Uterus (tissue), 3 donors: ENCODE measurements at regions not wholly inside any gene's neighbourhood (a gene's known extent, or its start where the extent isn't known, plus 50 kb on each side); places are given as distances from the start of the nearest gene placed in this dataset.

ENCODE experiments used
- DNase-seq, 2 donors: peaks; one replicate each; pipeline ENCODE4 v3.0.0-alpha.2; 2019 to 2020
- H3K27ac ChIP-seq, 2 donors: fragments of 200-600 bp; sonication (generic); 1 replicate in 1 of 2; 2 replicates in 1 of 2; pipeline ENCODE4 v1.5.1; 2016 to 2018
- H3K27me3 ChIP-seq, 2 donors: fragments of 200-600 bp; sonication (generic); one replicate each; pipeline ENCODE4 v1.5.1; 2018 to 2019; ENCODE audit warnings: control low read depth in 1 of 2
- H3K36me3 ChIP-seq, 2 donors: fragments of 200-600 bp; sonication (generic); one replicate each; pipeline ENCODE4 v1.5.1; 2019; ENCODE audit warnings: control low read depth in 1 of 2
- H3K4me1 ChIP-seq, 2 donors: fragments of 200-600 bp; sonication (generic); one replicate each; pipeline ENCODE4 v1.5.1; 2018 to 2019; ENCODE audit warnings: control low read depth in 1 of 2
- H3K4me3 ChIP-seq, 2 donors: fragments of 200-600 bp; sonication (generic); 1 replicate in 1 of 2; 2 replicates in 1 of 2; pipeline ENCODE4 v1.5.1; 2018 to 2019; ENCODE audit warnings: mild to moderate bottlenecking in 1 of 2
- H3K9me3 ChIP-seq, 2 donors: fragments of 200-600 bp; sonication (generic); one replicate each; pipeline ENCODE4 v1.5.1; 2019; ENCODE audit warnings: control low read depth in 1 of 2
- POLR2A ChIP-seq, 2 donors: fragments of 450-650 bp; IDR thresholded peaks; one replicate each; pipeline ENCODE4 v1.6.1; 2016; ENCODE audit warnings: antibody characterized with exemption in 2 of 2, mild to moderate bottlenecking in 1 of 2, moderate library complexity in 1 of 2
- intact Hi-C: fragments of 100-400 bp; cut with DNase I; formaldehyde crosslinking; loops from one replicate; pipeline ENCODE4 v1.15.1; 2023; ENCODE audit warnings: low total_unique reads
- TF ChIP-seq, protein P1 (sequence below), 4 experiments: fragments of 200-600 bp in 2 of 4; fragments of 450-650 bp in 2 of 4; sonication (generic) in 2 of 4; IDR thresholded peaks; one replicate each; pipeline ENCODE4 v1.5.1; 2016 to 2019; ENCODE audit warnings: antibody characterized with exemption in 4 of 4, mild to moderate bottlenecking in 2 of 4, moderate library complexity in 1 of 4
- donor health status: DM: yes; HTN: yes; CAD: no.

DNA sequence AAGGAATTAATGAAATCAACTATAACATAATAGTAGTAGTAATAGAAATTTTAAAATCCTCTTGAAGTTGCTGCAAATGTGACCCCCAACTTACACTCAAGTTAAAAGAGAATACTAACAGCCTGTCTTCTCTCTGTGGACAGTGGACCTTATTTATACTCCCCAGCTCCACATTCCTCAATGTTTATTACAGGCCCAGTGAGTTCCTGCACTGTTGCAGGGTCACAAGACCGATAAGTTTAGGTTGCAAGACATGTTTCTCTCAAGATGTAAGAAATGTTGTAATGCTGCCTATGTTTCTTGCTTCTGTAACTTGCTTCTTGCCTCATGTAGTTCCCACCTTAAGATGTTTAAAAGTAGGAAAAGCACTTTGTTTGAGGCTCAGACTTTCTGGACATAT, 888.1 kb downstream of the PDCD6IP start:
- Histone ChIP-seq H3K36me3 (no peaks in the 10 kb centered on the region), H3K4me3 (no peak overlapping the region), H3K4me1 (no peaks in the 10 kb centered on the region), H3K27me3 (no peaks in the 10 kb centered on the region), H3K27ac (no peak overlapping the region), H3K9me3 (no peaks in the 10 kb centered on the region)
- intact Hi-C loops = no loop called here
- TF ChIP-seq, protein P1, sequence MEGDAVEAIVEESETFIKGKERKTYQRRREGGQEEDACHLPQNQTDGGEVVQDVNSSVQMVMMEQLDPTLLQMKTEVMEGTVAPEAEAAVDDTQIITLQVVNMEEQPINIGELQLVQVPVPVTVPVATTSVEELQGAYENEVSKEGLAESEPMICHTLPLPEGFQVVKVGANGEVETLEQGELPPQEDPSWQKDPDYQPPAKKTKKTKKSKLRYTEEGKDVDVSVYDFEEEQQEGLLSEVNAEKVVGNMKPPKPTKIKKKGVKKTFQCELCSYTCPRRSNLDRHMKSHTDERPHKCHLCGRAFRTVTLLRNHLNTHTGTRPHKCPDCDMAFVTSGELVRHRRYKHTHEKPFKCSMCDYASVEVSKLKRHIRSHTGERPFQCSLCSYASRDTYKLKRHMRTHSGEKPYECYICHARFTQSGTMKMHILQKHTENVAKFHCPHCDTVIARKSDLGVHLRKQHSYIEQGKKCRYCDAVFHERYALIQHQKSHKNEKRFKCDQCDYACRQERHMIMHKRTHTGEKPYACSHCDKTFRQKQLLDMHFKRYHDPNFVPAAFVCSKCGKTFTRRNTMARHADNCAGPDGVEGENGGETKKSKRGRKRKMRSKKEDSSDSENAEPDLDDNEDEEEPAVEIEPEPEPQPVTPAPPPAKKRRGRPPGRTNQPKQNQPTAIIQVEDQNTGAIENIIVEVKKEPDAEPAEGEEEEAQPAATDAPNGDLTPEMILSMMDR (IDR thresholded peaks at IDR 0.05) = no peak
- no peak for TF ChIP-seq POLR2A (IDR thresholded peaks at IDR 0.05)
- no peak for DNase-seq

DNA sequence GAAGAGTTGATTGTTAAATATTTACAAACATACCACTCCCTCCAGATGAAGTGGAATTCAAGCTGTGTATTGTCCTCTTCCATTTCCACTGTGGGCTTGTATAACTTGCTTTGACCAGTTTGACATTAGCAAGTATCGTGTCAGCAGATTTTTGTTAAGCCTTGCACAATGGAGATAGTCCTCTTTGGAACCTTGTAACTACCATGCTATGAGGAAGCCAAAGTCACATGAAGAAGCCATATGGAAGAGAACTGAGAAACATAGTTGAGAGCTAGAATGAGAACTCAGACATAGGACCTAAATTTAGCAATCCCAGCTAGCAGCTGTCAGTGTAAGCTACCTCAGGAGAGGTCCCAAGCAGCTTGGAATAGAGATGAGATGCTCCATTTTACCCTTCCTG, 889.2 kb downstream of the PDCD6IP start:
- Histone ChIP-seq H3K27me3 (no peaks in the 10 kb centered on the region), H3K9me3 (no peaks in the 10 kb centered on the region), H3K4me3 (no peak overlapping the region), H3K36me3 (no peaks in the 10 kb centered on the region), H3K4me1 (no peaks in the 10 kb centered on the region), H3K27ac (no peak overlapping the region)
- intact Hi-C loops = no loop called here
- DNase-seq = no peak
- TF ChIP-seq POLR2A (IDR thresholded peaks at IDR 0.05) = no peak
- TF ChIP-seq, protein P1 (IDR thresholded peaks at IDR 0.05) = no peak

DNA sequence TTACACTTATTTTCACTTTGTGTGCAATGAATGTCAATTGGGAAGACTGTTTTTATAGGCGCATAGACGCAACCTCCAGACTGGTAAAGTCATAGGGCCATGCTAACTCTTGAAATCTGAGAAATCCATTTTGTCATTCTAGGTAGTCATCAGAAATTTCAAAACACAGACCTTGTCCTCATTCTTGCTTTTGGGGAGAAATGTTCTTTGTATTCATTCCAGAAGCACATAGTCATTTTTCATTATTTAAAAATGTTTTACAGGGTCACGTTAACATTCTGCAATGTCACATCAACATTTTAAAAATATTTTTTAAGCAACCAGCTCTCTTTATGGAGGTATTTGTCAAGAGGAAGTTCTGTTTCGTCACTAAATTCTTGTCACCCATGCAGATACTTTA, 898.4 kb downstream of the PDCD6IP start:
- Histone ChIP-seq H3K4me3 (no peak overlapping the region), H3K9me3 (no peaks in the 10 kb centered on the region), H3K4me1 (no peaks in the 10 kb centered on the region), H3K27me3 (no peaks in the 10 kb centered on the region), H3K27ac (no peak overlapping the region), H3K36me3 (no peaks in the 10 kb centered on the region)
- TF ChIP-seq, protein P1 (IDR thresholded peaks at IDR 0.05) = no peak
- TF ChIP-seq POLR2A (IDR thresholded peaks at IDR 0.05) = no peak
- DNase-seq = no peak
- intact Hi-C loops = no loop called here

DNA sequence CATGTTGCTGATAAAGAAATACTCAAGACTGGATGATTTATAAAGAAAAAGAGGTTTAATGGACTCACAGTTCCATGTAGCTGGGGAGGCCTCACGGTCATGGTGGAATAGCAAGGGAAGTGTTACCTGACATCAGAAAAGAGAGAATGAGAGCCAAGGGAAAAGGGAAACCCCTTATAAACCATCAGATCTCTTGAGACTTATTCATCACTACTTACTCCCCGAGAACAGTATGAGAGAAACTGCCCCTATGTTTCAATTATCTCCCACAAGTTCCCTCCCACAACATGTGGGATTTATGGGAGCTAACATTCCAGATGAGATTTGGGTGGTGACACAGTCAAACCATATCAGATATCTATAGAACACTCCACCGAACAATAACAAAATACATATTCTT, 904.6 kb downstream of the PDCD6IP start:
- no peaks in the 10 kb centered on the region for H3K9me3 ChIP-seq
- H3K27ac ChIP-seq = no peak overlapping the region
- DNase-seq = no peak
- intact Hi-C loops = no loop called here
- no peaks in the 10 kb centered on the region for H3K4me1 ChIP-seq
- no peak for TF ChIP-seq POLR2A (IDR thresholded peaks at IDR 0.05)
- TF ChIP-seq, protein P1 (IDR thresholded peaks at IDR 0.05) = no peak
- H3K4me3 ChIP-seq = no peak overlapping the region
- H3K36me3 ChIP-seq = no peaks in the 10 kb centered on the region
- H3K27me3 ChIP-seq = no peaks in the 10 kb centered on the region

DNA sequence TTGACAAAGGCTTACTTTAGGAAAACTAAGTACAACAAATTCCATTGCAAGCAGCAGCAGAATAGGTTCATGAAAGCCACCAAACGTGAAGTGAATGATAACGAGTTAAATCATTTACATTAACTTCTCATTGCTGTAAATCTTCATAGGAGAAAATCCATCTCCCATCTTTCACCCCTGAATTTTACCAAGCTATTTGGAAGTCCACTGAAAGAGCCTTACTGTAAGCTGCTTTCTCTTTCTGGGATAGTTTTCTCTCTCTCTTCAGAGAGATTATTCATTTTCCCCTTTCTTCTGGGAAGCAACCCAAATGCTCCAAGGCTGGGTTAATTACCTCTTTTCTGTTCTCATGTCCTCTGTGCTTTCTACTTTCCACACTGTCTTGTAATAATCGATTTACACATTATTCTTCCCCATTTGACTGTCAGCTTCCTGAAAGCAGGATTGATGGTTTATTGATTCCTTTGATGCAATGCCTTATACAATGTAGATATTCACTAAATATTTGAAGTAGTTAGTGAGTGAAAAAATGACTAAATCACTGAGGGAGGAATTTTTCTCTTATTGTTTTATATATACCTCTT, 914.3 kb upstream of the ARPP21 start:
- Histone ChIP-seq H3K27ac (no peak overlapping the region), H3K4me1 (no peaks in the 10 kb centered on the region), H3K9me3 (no peaks in the 10 kb centered on the region), H3K4me3 (no peak overlapping the region), H3K27me3 (no peaks in the 10 kb centered on the region), H3K36me3 (no peaks in the 10 kb centered on the region)
- TF ChIP-seq POLR2A (IDR thresholded peaks at IDR 0.05) = no peak
- TF ChIP-seq, protein P1 (IDR thresholded peaks at IDR 0.05) = no peak
- no peak for DNase-seq
- intact Hi-C loops = no loop called here
